ENCODE measurements at regions not wholly inside any gene's neighbourhood (a gene's known extent, or its start where the extent isn't known, plus 50 kb on each side); places are given as distances from the start of the nearest gene placed in this dataset.

- H3K4me3 ChIP-seq (ENCODE audit: low read length), result no peak overlapping the region
- H3K36me3 ChIP-seq (ENCODE audit: control insufficient read depth, low read length), result no peaks in the 10 kb centered on the region
- H3K79me2 ChIP-seq (ENCODE audit: control insufficient read depth, low read length), result no peaks in the 10 kb centered on the region
- H4K20me1 ChIP-seq (ENCODE audit: control insufficient read depth, insufficient read depth, low read depth, low read length), result no peaks in the 10 kb centered on the region
- H3K27ac ChIP-seq (ENCODE audit: low read depth, low read length), result no peak overlapping the region
- H3K9me3 ChIP-seq (ENCODE audit: control insufficient read depth, insufficient read depth, low read length), result no peaks in the 10 kb centered on the region
- TF ChIP-seq EZH2phosphoT487 (IDR thresholded peaks at IDR 0.05; ENCODE audit: borderline replicate concordance, low read length), result no peak
- TF ChIP-seq CTCF (IDR thresholded peaks at IDR 0.05; ENCODE audit: low read depth, low read length, poor library complexity, severe bottlenecking), result no peak
- no peak overlapping the region for H3K4me2 ChIP-seq (ENCODE audit: low read length)
- H3K27me3 ChIP-seq (ENCODE audit: control insufficient read depth, low read length), result no peaks in the 10 kb centered on the region
- no peaks in the 10 kb centered on the region for H3F3A ChIP-seq (ENCODE audit: control insufficient read depth, insufficient read depth)
- no peaks in the 10 kb centered on the region for H3K9me2 ChIP-seq (replicated peaks; ENCODE audit: control insufficient read depth, low read length)
- H3K4me1 ChIP-seq (ENCODE audit: control insufficient read depth, low read length), result no peaks in the 10 kb centered on the region
These were observed 315.9 kb downstream of the SNX13 start for GRCh38 chr7:17624379-17624778.

- TF ChIP-seq EZH2phosphoT487 (IDR thresholded peaks at IDR 0.05; ENCODE audit: borderline replicate concordance, low read length) (no peak), CTCF (IDR thresholded peaks at IDR 0.05; ENCODE audit: low read depth, low read length, poor library complexity, severe bottlenecking) (no peak)
- Histone ChIP-seq H3K36me3 (ENCODE audit: control insufficient read depth, low read length) (no peaks in the 10 kb centered on the region), H3K27me3 (ENCODE audit: control insufficient read depth, low read length) (no peaks in the 10 kb centered on the region), H3K4me2 (ENCODE audit: low read length) (no peak overlapping the region), H3K4me3 (ENCODE audit: low read length) (no peak overlapping the region), H3K79me2 (ENCODE audit: control insufficient read depth, low read length) (no peaks in the 10 kb centered on the region), H3K27ac (ENCODE audit: low read depth, low read length) (no peak overlapping the region), H3K4me1 (ENCODE audit: control insufficient read depth, low read length) (no peaks in the 10 kb centered on the region), H4K20me1 (ENCODE audit: control insufficient read depth, insufficient read depth, low read depth, low read length) (no peaks in the 10 kb centered on the region), H3K9me3 (ENCODE audit: control insufficient read depth, insufficient read depth, low read length) (no peaks in the 10 kb centered on the region), H3F3A (ENCODE audit: control insufficient read depth, insufficient read depth) (no peaks in the 10 kb centered on the region), H3K9me2 (replicated peaks; ENCODE audit: control insufficient read depth, low read length) (no peaks in the 10 kb centered on the region)
These were observed 315.3 kb downstream of the SNX13 start for GRCh38 chr7:17625043-17625442.

- no peak overlapping the region for H3K4me2 ChIP-seq (ENCODE audit: low read length)
- no peaks in the 10 kb centered on the region for H3K9me2 ChIP-seq (replicated peaks; ENCODE audit: control insufficient read depth, low read length)
- H3K4me3 ChIP-seq (ENCODE audit: low read length), result no peak overlapping the region
- H4K20me1 ChIP-seq (ENCODE audit: control insufficient read depth, insufficient read depth, low read depth, low read length), result no peaks in the 10 kb centered on the region
- H3K36me3 ChIP-seq (ENCODE audit: control insufficient read depth, low read length), result no peaks in the 10 kb centered on the region
- no peaks in the 10 kb centered on the region for H3K9me3 ChIP-seq (ENCODE audit: control insufficient read depth, insufficient read depth, low read length)
- TF ChIP-seq CTCF (IDR thresholded peaks at IDR 0.05; ENCODE audit: low read depth, low read length, poor library complexity, severe bottlenecking) (no peak), EZH2phosphoT487 (IDR thresholded peaks at IDR 0.05; ENCODE audit: borderline replicate concordance, low read length) (no peak)
- H3K4me1 ChIP-seq (ENCODE audit: control insufficient read depth, low read length), result no peaks in the 10 kb centered on the region
- no peaks in the 10 kb centered on the region for H3K27me3 ChIP-seq (ENCODE audit: control insufficient read depth, low read length)
- no peaks in the 10 kb centered on the region for H3K79me2 ChIP-seq (ENCODE audit: control insufficient read depth, low read length)
- H3F3A ChIP-seq (ENCODE audit: control insufficient read depth, insufficient read depth), result no peaks in the 10 kb centered on the region
- no peak overlapping the region for H3K27ac ChIP-seq (ENCODE audit: low read depth, low read length)
These were observed 314.1 kb downstream of the SNX13 start for GRCh38 chr7:17626235-17626634.

- no peak overlapping the region for H3K4me3 ChIP-seq (ENCODE audit: low read length)
- H3F3A ChIP-seq (ENCODE audit: control insufficient read depth, insufficient read depth), result no peaks in the 10 kb centered on the region
- H3K9me3 ChIP-seq (ENCODE audit: control insufficient read depth, insufficient read depth, low read length), result no peaks in the 10 kb centered on the region
- no peaks in the 10 kb centered on the region for H3K4me1 ChIP-seq (ENCODE audit: control insufficient read depth, low read length)
- H4K20me1 ChIP-seq (ENCODE audit: control insufficient read depth, insufficient read depth, low read depth, low read length), result no peaks in the 10 kb centered on the region
- no peak overlapping the region for H3K4me2 ChIP-seq (ENCODE audit: low read length)
- H3K27ac ChIP-seq (ENCODE audit: low read depth, low read length), result no peak overlapping the region
- TF ChIP-seq EZH2phosphoT487 (IDR thresholded peaks at IDR 0.05; ENCODE audit: borderline replicate concordance, low read length) (no peak), CTCF (IDR thresholded peaks at IDR 0.05; ENCODE audit: low read depth, low read length, poor library complexity, severe bottlenecking) (no peak)
- H3K79me2 ChIP-seq (ENCODE audit: control insufficient read depth, low read length), result no peaks in the 10 kb centered on the region
- no peaks in the 10 kb centered on the region for H3K36me3 ChIP-seq (ENCODE audit: control insufficient read depth, low read length)
- no peaks in the 10 kb centered on the region for H3K9me2 ChIP-seq (replicated peaks; ENCODE audit: control insufficient read depth, low read length)
- no peaks in the 10 kb centered on the region for H3K27me3 ChIP-seq (ENCODE audit: control insufficient read depth, low read length)
These were observed 309.2 kb downstream of the SNX13 start for GRCh38 chr7:17631061-17631460.

Measured in DOHH2 (cell line).